ENCODE measurements at regions not wholly inside any gene's neighbourhood (a gene's known extent, or its start where the extent isn't known, plus 50 kb on each side); places are given as distances from the start of the nearest gene placed in this dataset.

GRCh38 chr4:183391204-183391603, 53.2 kb upstream of the CDKN2AIP start:
- Mint-ChIP-seq H3K4me3 (ENCODE audit: low read depth) (peak overlapping the region; percentile 38), H3K36me3 (ENCODE audit: insufficient read depth) (no peaks in the 10 kb centered on the region), H3K4me1 (ENCODE audit: low read depth) (peaks cover 42% of the 10 kb centered on the region), H3K27ac (peak overlapping the region; percentile 93), H3K9me3 (ENCODE audit: low read depth) (no peaks in the 10 kb centered on the region), H3K27me3 (peaks cover 8% of the 10 kb centered on the region)
- no peak for DNase-seq (ENCODE audit: low spot score, unreplicated experiment)
- TF ChIP-seq CTCF (IDR thresholded peaks at IDR 0.05; ENCODE audit: unreplicated experiment): no peak

DNA sequence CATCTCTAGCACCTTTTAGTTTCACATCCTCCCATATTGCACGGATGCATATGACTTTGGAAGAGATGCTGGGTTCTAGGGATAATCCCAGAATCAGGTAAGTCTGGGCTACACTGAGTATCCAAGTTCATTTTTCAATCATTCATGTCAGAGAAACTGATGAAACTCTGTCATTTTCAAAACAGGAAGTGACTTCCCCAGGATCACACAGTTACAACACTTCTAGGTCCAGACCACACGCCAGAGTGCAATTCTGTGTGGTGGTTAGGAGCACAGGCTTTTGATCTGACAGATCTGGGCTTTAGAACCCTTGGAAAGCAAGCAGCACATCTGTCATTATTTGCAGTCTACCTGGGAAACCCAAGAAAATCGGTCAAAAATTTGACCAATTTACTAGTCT, 52.1 kb upstream of the CDKN2AIP start:
- no peak for DNase-seq (ENCODE audit: low spot score, unreplicated experiment)
- no peaks in the 10 kb centered on the region for H3K9me3 Mint-ChIP-seq (ENCODE audit: low read depth)
- H3K36me3 Mint-ChIP-seq (ENCODE audit: insufficient read depth): no peaks in the 10 kb centered on the region
- H3K27ac Mint-ChIP-seq: no peak overlapping the region
- H3K4me3 Mint-ChIP-seq (ENCODE audit: low read depth): no peak overlapping the region
- no peak for TF ChIP-seq CTCF (IDR thresholded peaks at IDR 0.05; ENCODE audit: unreplicated experiment)
- H3K27me3 Mint-ChIP-seq: peaks cover 17% of the 10 kb centered on the region
- peaks cover 48% of the 10 kb centered on the region for H3K4me1 Mint-ChIP-seq (ENCODE audit: low read depth)

DNA sequence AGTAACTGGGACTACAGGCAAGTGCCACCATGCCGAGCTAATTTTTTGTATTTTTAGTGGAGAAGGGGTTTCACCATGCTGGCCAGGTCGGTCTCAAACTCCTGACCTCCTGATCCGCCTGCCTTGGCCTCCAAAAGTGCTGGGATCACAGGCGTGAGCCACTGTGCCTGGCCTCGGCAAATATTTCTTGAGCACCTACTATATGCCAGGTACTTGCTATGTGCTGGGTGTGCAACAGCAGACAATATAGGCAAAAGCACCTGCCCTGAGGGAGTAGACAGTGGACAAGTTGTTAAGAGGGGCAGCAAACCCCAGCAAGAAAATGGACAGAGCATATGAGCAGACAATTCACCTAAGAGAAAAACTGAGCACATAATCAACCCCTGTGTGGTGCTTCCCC, 51.0 kb upstream of the CDKN2AIP start:
- no peaks in the 10 kb centered on the region for H3K36me3 Mint-ChIP-seq (ENCODE audit: insufficient read depth)
- peaks cover 20% of the 10 kb centered on the region for H3K27me3 Mint-ChIP-seq
- no peaks in the 10 kb centered on the region for H3K9me3 Mint-ChIP-seq (ENCODE audit: low read depth)
- no peak overlapping the region for H3K27ac Mint-ChIP-seq
- H3K4me1 Mint-ChIP-seq (ENCODE audit: low read depth): peaks cover 43% of the 10 kb centered on the region
- no peak overlapping the region for H3K4me3 Mint-ChIP-seq (ENCODE audit: low read depth)
- no peak for DNase-seq (ENCODE audit: low spot score, unreplicated experiment)
- no peak for TF ChIP-seq CTCF (IDR thresholded peaks at IDR 0.05; ENCODE audit: unreplicated experiment)

DNA sequence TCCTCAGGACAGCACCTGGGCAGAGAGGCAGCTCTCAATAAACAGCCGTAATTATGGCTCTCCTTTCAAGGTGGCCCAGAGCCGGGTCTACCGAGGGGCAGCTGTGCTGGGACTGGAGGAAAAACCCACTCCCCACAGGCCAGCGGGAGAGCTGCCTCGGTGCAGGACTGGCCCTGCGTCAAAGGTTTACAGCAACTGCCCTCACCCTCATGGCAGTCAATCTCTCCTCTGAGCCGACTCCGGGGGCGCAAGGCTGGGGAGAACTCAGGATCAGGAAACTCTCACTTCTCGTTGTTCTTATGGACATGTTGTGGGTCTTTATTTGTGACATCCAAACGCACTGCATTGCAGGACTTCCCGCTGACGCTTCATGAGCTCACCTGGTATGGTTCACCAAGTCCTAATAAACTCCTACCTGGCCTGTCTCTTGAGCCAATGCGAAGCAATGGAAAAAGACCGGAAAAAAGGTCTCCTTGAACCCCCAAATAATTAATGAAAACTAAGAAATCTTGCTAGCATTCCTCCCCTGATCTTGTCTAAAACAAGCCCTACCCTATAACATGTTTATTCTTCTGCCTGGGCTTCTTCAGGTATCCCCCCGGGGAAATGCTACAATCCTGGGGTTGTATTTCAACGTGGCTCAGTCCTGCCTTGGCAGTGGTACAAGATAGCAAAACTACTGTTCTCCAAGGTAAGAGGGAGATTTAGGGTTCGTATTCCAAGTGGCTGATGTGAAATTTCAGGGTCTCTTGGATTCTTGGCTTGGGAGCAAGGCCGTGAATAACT, 50.1 kb upstream of the CDKN2AIP start:
- TF ChIP-seq CTCF (IDR thresholded peaks at IDR 0.05; ENCODE audit: unreplicated experiment): no peak
- no peak for DNase-seq (ENCODE audit: low spot score, unreplicated experiment)
- Mint-ChIP-seq H3K4me3 (ENCODE audit: low read depth) (no peak overlapping the region), H3K4me1 (ENCODE audit: low read depth) (peaks cover 38% of the 10 kb centered on the region), H3K9me3 (ENCODE audit: low read depth) (no peaks in the 10 kb centered on the region), H3K27ac (peak overlapping the region; percentile 85), H3K36me3 (ENCODE audit: insufficient read depth) (no peaks in the 10 kb centered on the region), H3K27me3 (peaks cover 26% of the 10 kb centered on the region)

All from progenitor cell of endocrine pancreas (in vitro differentiated cells).